DMS53 treated with DMSO at 0.1 percent for 48 hours (cell line): ENCODE measurements at regions not wholly inside any gene's neighbourhood (a gene's known extent, or its start where the extent isn't known, plus 50 kb on each side); places are given as distances from the start of the nearest gene placed in this dataset.

Source experiments
- DNase-seq: peaks from one replicate; lab custom pipeline; 2025; ENCODE audit not compliant: unreplicated experiment; lab: John Stamatoyannopoulos, UW

DNA sequence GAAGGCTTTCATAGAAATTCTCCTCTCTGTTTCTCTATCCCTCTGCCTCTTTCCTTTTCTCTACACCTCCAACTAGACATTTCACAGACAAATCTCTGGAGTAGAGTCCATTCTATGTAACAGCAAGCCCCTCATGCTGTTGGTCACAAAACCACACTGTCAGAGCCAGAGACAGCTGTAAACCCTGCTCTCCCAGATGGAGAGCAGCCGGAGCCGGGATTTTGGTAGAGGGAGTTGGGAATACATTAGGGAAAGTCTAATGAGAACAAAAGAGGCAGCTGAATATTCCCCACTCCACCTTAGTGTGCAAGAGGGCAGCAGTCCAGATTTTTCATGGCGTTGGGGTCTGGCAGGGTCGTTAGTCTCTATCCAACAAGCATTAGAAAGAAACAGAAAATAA, 68.3 kb upstream of the EDN1 start:
- no peak for DNase-seq

- DNase-seq = no peak
Observed at GRCh38 chr6:12222405-12223366, 67.5 kb upstream of the EDN1 start.

GRCh38 chr6:12223383-12223782, 66.8 kb upstream of the EDN1 start:
- DNase-seq = no peak

- DNase-seq = no peak
Observed at GRCh38 chr6:12224251-12224650, 65.9 kb upstream of the EDN1 start.

- no peak for DNase-seq
Observed at GRCh38 chr6:12228447-12229146, 61.6 kb upstream of the EDN1 start.

DNA sequence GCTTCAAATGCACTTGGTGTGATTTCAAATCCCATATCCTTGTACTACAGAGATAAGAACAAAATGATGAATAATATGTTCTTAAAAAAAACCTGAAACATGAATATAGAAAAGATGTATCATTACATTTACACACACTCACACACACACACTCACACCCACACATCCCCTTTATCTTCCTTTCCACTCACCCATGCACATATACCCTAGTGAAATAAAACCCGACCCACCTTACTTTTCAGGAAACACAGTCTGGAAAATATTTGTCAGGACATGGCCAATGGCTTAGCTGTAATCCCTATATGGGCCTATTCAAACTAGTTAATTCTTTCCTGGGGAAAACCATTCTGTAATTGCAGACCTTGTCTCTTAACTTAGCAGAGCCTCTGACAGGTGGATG, 60.8 kb upstream of the EDN1 start:
- DNase-seq = no peak

DNA sequence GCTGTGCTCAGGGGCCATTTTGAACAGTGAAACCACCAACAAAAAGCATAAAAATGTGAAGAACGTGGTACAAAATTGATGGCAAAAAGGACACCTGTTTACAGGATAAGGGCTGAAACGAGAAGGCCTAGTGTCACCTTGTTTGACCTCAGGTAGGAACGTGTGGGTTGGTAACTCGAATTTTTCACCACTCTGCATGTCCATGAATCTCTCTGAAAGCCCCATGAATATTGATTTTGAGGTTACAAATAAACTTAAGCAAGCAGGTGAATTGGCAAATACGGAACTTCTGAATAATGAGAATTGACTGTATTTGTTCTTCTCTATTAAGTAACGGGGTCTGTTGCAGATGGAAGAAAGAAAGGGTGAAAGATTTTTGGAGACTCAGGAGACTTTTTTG, 59.6 kb upstream of the EDN1 start:
- no peak for DNase-seq

GRCh38 chr6:12232339-12232738, 57.8 kb upstream of the EDN1 start:
- no peak for DNase-seq

GRCh38 chr6:12232821-12233220, 57.3 kb upstream of the EDN1 start:
- DNase-seq = no peak

- DNase-seq = peak; percentile 57
Observed at GRCh38 chr6:12233693-12234571, 56.2 kb upstream of the EDN1 start.

DNA sequence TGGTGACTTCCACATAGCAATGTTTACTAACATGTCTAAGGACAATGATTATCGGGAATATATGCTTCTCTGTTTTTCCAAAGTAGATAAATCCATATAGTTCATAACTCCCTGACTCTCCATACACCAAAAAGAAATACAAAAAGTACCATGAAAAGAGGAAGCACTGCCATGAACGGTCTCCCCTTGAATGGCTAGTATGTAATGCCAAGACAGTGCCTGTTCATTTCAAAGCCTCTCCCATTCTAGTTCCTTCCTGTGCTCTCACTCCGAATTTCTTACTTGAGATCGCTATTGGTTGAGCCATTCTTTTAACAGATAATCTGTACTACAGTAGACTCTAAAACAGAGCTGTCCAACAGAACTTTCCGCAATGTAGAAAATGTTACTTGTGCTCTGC, 54.8 kb upstream of the EDN1 start:
- DNase-seq = no peak

- no peak for DNase-seq
Observed at GRCh38 chr6:12238219-12238618, 51.9 kb upstream of the EDN1 start.
